ENCODE measurements at regions not wholly inside any gene's neighbourhood (a gene's known extent, or its start where the extent isn't known, plus 50 kb on each side); places are given as distances from the start of the nearest gene placed in this dataset.

GRCh38 chr6:155837474-155837873, 381.8 kb upstream of the NOX3 start:
- Histone ChIP-seq H3K9me3 (no peaks in the 10 kb centered on the region), H3K4me3 (no peak overlapping the region), H3K27ac (no peak overlapping the region), H3K36me3 (no peaks in the 10 kb centered on the region), H3K4me1 (no peaks in the 10 kb centered on the region), H3K27me3 (no peaks in the 10 kb centered on the region)
- no peak for TF ChIP-seq POLR2AphosphoS5 (IDR thresholded peaks at IDR 0.05)
- no peak for TF ChIP-seq POLR2A (IDR thresholded peaks at IDR 0.05)
- TF ChIP-seq CTCF (IDR thresholded peaks at IDR 0.05): no peak
- no peak for DNase-seq (ENCODE audit: low spot score in 2 of 2)
- intact Hi-C loops (cut with DNase I; ENCODE audit: low total_unique reads): no loop called here

- no peak for TF ChIP-seq CTCF (IDR thresholded peaks at IDR 0.05)
- TF ChIP-seq POLR2A (IDR thresholded peaks at IDR 0.05): no peak
- no peak for TF ChIP-seq POLR2AphosphoS5 (IDR thresholded peaks at IDR 0.05)
- H3K9me3 ChIP-seq: no peaks in the 10 kb centered on the region
- no peaks in the 10 kb centered on the region for H3K4me1 ChIP-seq
- no peak overlapping the region for H3K27ac ChIP-seq
- H3K4me3 ChIP-seq: no peak overlapping the region
- DNase-seq (ENCODE audit: low spot score in 2 of 2): no peak
- intact Hi-C loops (cut with DNase I; ENCODE audit: low total_unique reads): no loop called here
- no peaks in the 10 kb centered on the region for H3K27me3 ChIP-seq
- H3K36me3 ChIP-seq: no peaks in the 10 kb centered on the region
Measured at GRCh38 chr6:155832596-155832995, 377.0 kb upstream of the NOX3 start.

- Histone ChIP-seq H3K36me3 (no peaks in the 10 kb centered on the region), H3K27ac (no peak overlapping the region), H3K27me3 (no peaks in the 10 kb centered on the region), H3K4me1 (no peaks in the 10 kb centered on the region), H3K9me3 (no peaks in the 10 kb centered on the region), H3K4me3 (no peak overlapping the region)
- no peak for TF ChIP-seq CTCF (IDR thresholded peaks at IDR 0.05)
- TF ChIP-seq POLR2AphosphoS5 (IDR thresholded peaks at IDR 0.05): no peak
- TF ChIP-seq POLR2A (IDR thresholded peaks at IDR 0.05): no peak
- intact Hi-C loops (cut with DNase I; ENCODE audit: low total_unique reads): no loop called here
- no peak for DNase-seq (ENCODE audit: low spot score in 2 of 2)
Measured at GRCh38 chr6:155830531-155830930, 374.9 kb upstream of the NOX3 start.

- no peak overlapping the region for H3K4me3 ChIP-seq
- no peak for TF ChIP-seq POLR2AphosphoS5 (IDR thresholded peaks at IDR 0.05)
- no peak for TF ChIP-seq CTCF (IDR thresholded peaks at IDR 0.05)
- no peak for TF ChIP-seq POLR2A (IDR thresholded peaks at IDR 0.05)
- no peaks in the 10 kb centered on the region for H3K9me3 ChIP-seq
- no peaks in the 10 kb centered on the region for H3K36me3 ChIP-seq
- intact Hi-C loops (cut with DNase I; ENCODE audit: low total_unique reads): no loop called here
- H3K27ac ChIP-seq: no peak overlapping the region
- no peaks in the 10 kb centered on the region for H3K4me1 ChIP-seq
- no peaks in the 10 kb centered on the region for H3K27me3 ChIP-seq
- DNase-seq (ENCODE audit: low spot score in 2 of 2): no peak
Measured at GRCh38 chr6:155829646-155830045, 374.0 kb upstream of the NOX3 start.

GRCh38 chr6:155828989-155829388, 373.4 kb upstream of the NOX3 start:
- no peak for DNase-seq (ENCODE audit: low spot score in 2 of 2)
- Histone ChIP-seq H3K27me3 (no peaks in the 10 kb centered on the region), H3K9me3 (no peaks in the 10 kb centered on the region), H3K4me3 (no peak overlapping the region), H3K27ac (no peak overlapping the region), H3K36me3 (no peaks in the 10 kb centered on the region), H3K4me1 (no peaks in the 10 kb centered on the region)
- TF ChIP-seq POLR2A (IDR thresholded peaks at IDR 0.05) (no peak), POLR2AphosphoS5 (IDR thresholded peaks at IDR 0.05) (no peak), CTCF (IDR thresholded peaks at IDR 0.05) (no peak)
- intact Hi-C loops (cut with DNase I; ENCODE audit: low total_unique reads): no loop called here

Data from breast epithelium (tissue), 4 donors.